HEK293 (cell line): ENCODE measurements at regions not wholly inside any gene's neighbourhood (a gene's known extent, or its start where the extent isn't known, plus 50 kb on each side); places are given as distances from the start of the nearest gene placed in this dataset.

Experiments used
- CTCF ChIA-PET: fragments of 350-600 bp; formaldehyde crosslinking; extraction: SDS; loops from one replicate; lab custom pipeline; 2021; ENCODE audit warnings: antibody characterized with exemption; lab: Yijun Ruan, JAX
- POLR2A ChIA-PET: fragments of 300-600 bp; formaldehyde crosslinking; extraction: SDS; loops from one replicate; lab custom pipeline; 2020; ENCODE audit warnings: antibody characterized with exemption, inconsistent platforms; lab: Yijun Ruan, JAX
- H3K27ac ChIP-seq: fragments of 200-500 bp; sonication (Bioruptor generic); 2 replicates; pipeline ENCODE4 v1.5.1; 2014; ENCODE audit warnings: low read depth, low read length, control low read depth, inconsistent platforms; ENCODE audit errors: extremely low read depth
- H3K36me3 ChIP-seq, 2 experiments: fragments of 200-500 bp in 1 of 2; sonication (Bioruptor generic) in 1 of 2; 1 replicate in 1 of 2; 2 replicates in 1 of 2; pipeline ENCODE4 v1.5.1; 2014 to 2017; ENCODE audit warnings: inconsistent platforms in 2 of 2, low read length in 2 of 2; ENCODE audit not compliant: control insufficient read depth in 2 of 2, insufficient read depth in 1 of 2
- H3K4me1 ChIP-seq: fragments of 200-500 bp; sonication (Bioruptor generic); 2 replicates; pipeline ENCODE4 v1.5.1; 2014; ENCODE audit warnings: mild to moderate bottlenecking, low read length, inconsistent platforms; ENCODE audit not compliant: control insufficient read depth, insufficient read depth
- H3K4me3 ChIP-seq: 2 replicates; pipeline ENCODE4 v1.5.1; 2011; ENCODE audit warnings: low read depth, mild to moderate bottlenecking, control low read depth, low read length, moderate library complexity
- H3K9me3 ChIP-seq: fragments of 200-500 bp; sonication (Bioruptor generic); 2 replicates; pipeline ENCODE4 v1.5.1; 2014; ENCODE audit warnings: low read depth, low read length, inconsistent platforms; ENCODE audit not compliant: control insufficient read depth, insufficient read depth
- BCL11A ChIP-seq: fragments of 450-650 bp; formaldehyde crosslinking; IDR thresholded peaks from 2 replicates; pipeline ENCODE4 v1.5.1; 2016; ENCODE audit warnings: low read depth, missing biosample characterization, missing genetic modification characterization
- EGR2 ChIP-seq: fragments of 450-650 bp; formaldehyde crosslinking; IDR thresholded peaks from 2 replicates; pipeline ENCODE4 v1.5.1; 2016; ENCODE audit warnings: low read depth, missing biosample characterization, missing genetic modification characterization
- HIC1 ChIP-seq: fragments of 450-650 bp; formaldehyde crosslinking; IDR thresholded peaks from 2 replicates; pipeline ENCODE4 v1.5.1; 2016; ENCODE audit warnings: missing biosample characterization, missing genetic modification characterization
- ZBTB1 ChIP-seq: fragments of 450-650 bp; formaldehyde crosslinking; IDR thresholded peaks from 2 replicates; pipeline ENCODE4 v1.5.1; 2016; ENCODE audit warnings: missing biosample characterization, missing genetic modification characterization
- ZNF184 ChIP-seq: fragments of 450-650 bp; IDR thresholded peaks from 2 replicates; pipeline ENCODE4 v1.5.1; 2018; ENCODE audit warnings: missing biosample characterization, mild to moderate bottlenecking, missing genetic modification characterization
- ZNF302 ChIP-seq: fragments of 450-650 bp; formaldehyde crosslinking; IDR thresholded peaks from 2 replicates; pipeline ENCODE4 v1.5.1; 2016; ENCODE audit warnings: missing biosample characterization, missing genetic modification characterization, low read depth
- ZNF311 ChIP-seq: fragments of 450-650 bp; formaldehyde crosslinking; IDR thresholded peaks from 2 replicates; pipeline ENCODE4 v1.5.1; 2017; ENCODE audit warnings: missing biosample characterization, missing genetic modification characterization, borderline replicate concordance
- ZNF404 ChIP-seq: fragments of 450-650 bp; formaldehyde crosslinking; IDR thresholded peaks from 2 replicates; pipeline ENCODE4 v1.5.1; 2017; ENCODE audit warnings: missing biosample characterization, missing genetic modification characterization
- ZNF433 ChIP-seq: fragments of 450-650 bp; formaldehyde crosslinking; IDR thresholded peaks from 2 replicates; pipeline ENCODE4 v1.5.1; 2016; ENCODE audit warnings: missing biosample characterization, missing genetic modification characterization, low read depth
- ZNF560 ChIP-seq: fragments of 450-650 bp; formaldehyde crosslinking; IDR thresholded peaks from 2 replicates; pipeline ENCODE4 v1.5.1; 2017; ENCODE audit warnings: missing biosample characterization, missing genetic modification characterization, borderline replicate concordance
- ZNF610 ChIP-seq: fragments of 450-650 bp; formaldehyde crosslinking; IDR thresholded peaks from 2 replicates; pipeline ENCODE4 v1.5.1; 2016; ENCODE audit warnings: missing biosample characterization, missing genetic modification characterization, borderline replicate concordance
- ZNF677 ChIP-seq: fragments of 450-650 bp; IDR thresholded peaks from 2 replicates; pipeline ENCODE4 v1.5.0; 2018; ENCODE audit warnings: missing biosample characterization, mild to moderate bottlenecking, missing genetic modification characterization, moderate library complexity
- ZNF692 ChIP-seq: fragments of 450-650 bp; formaldehyde crosslinking; IDR thresholded peaks from 2 replicates; pipeline ENCODE4 v1.5.1; 2016; ENCODE audit warnings: missing biosample characterization, missing genetic modification characterization
- ZNF837 ChIP-seq: fragments of 450-650 bp; formaldehyde crosslinking; IDR thresholded peaks from 2 replicates; pipeline ENCODE4 v1.5.1; 2016; ENCODE audit warnings: missing biosample characterization, missing genetic modification characterization
- TF ChIP-seq, protein P1 (sequence below): fragments of 450-650 bp; formaldehyde crosslinking; IDR thresholded peaks from 2 replicates; pipeline ENCODE4 v1.5.0; 2017; ENCODE audit warnings: missing biosample characterization, missing genetic modification characterization, borderline replicate concordance
- TF ChIP-seq, protein P2 (sequence below): fragments of 450-650 bp; formaldehyde crosslinking; IDR thresholded peaks from 2 replicates; pipeline ENCODE4 v1.5.1; 2016; ENCODE audit warnings: missing biosample characterization, missing genetic modification characterization

DNA sequence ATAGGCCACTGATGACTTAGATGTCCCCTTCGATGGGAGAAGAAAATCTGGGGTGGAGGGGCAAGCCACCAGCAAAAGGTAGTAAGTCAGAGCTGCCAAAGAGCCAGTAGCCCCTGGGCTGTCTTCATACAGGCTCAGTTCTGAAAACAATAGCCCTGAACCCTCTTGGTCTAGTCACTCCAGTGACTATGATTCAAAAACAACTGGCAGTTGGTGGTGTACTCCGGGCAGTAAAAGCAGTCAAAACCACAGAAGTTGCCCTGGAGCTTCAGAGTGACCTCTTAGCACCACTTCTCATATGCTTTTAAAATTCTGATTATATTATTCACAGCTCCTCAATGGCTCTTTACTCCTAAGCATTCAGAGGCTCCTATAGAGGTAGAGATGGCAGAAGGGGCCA, 164.3 kb upstream of the MAMLD1 start:
- Histone ChIP-seq H3K9me3 (no peaks in the 10 kb centered on the region), H3K27ac (no peak overlapping the region)
- ChIA-PET CTCF (no interaction called here), POLR2A (no interaction called here)
- TF ChIP-seq, protein P1, sequence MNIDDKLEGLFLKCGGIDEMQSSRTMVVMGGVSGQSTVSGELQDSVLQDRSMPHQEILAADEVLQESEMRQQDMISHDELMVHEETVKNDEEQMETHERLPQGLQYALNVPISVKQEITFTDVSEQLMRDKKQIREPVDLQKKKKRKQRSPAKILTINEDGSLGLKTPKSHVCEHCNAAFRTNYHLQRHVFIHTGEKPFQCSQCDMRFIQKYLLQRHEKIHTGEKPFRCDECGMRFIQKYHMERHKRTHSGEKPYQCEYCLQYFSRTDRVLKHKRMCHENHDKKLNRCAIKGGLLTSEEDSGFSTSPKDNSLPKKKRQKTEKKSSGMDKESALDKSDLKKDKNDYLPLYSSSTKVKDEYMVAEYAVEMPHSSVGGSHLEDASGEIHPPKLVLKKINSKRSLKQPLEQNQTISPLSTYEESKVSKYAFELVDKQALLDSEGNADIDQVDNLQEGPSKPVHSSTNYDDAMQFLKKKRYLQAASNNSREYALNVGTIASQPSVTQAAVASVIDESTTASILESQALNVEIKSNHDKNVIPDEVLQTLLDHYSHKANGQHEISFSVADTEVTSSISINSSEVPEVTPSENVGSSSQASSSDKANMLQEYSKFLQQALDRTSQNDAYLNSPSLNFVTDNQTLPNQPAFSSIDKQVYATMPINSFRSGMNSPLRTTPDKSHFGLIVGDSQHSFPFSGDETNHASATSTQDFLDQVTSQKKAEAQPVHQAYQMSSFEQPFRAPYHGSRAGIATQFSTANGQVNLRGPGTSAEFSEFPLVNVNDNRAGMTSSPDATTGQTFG (tag by site-specific recombination): no peak
- TF ChIP-seq ZNF692 (tag by site-specific recombination): no peak
- TF ChIP-seq, all 188 proteins: peak for 0
- no peak overlapping the region for H3K4me3 ChIP-seq
- no peaks in the 10 kb centered on the region for H3K36me3 ChIP-seq
- H3K4me1 ChIP-seq: peaks cover 5% of the 10 kb centered on the region; the same call in 1 of the 2 replicates

GRCh38 chrX:150199181-150199580, 163.9 kb upstream of the MAMLD1 start:
- no peak for TF ChIP-seq ZNF184 (tag by site-specific recombination)
- TF ChIP-seq ZNF610 (tag by site-specific recombination): no peak
- no peak for TF ChIP-seq ZNF677
- TF ChIP-seq HIC1: no peak
- TF ChIP-seq EGR2 (tag by site-specific recombination): no peak
- TF ChIP-seq ZNF404: no peak
- no peak for TF ChIP-seq ZBTB1 (tag by site-specific recombination)
- TF ChIP-seq ZNF311 (tag by site-specific recombination): no peak
- no peak for TF ChIP-seq ZNF433 (tag by site-specific recombination)
- TF ChIP-seq BCL11A (tag by site-specific recombination): no peak
- TF ChIP-seq ZNF837: no peak
- no peak for TF ChIP-seq ZNF560
- TF ChIP-seq, protein P2, sequence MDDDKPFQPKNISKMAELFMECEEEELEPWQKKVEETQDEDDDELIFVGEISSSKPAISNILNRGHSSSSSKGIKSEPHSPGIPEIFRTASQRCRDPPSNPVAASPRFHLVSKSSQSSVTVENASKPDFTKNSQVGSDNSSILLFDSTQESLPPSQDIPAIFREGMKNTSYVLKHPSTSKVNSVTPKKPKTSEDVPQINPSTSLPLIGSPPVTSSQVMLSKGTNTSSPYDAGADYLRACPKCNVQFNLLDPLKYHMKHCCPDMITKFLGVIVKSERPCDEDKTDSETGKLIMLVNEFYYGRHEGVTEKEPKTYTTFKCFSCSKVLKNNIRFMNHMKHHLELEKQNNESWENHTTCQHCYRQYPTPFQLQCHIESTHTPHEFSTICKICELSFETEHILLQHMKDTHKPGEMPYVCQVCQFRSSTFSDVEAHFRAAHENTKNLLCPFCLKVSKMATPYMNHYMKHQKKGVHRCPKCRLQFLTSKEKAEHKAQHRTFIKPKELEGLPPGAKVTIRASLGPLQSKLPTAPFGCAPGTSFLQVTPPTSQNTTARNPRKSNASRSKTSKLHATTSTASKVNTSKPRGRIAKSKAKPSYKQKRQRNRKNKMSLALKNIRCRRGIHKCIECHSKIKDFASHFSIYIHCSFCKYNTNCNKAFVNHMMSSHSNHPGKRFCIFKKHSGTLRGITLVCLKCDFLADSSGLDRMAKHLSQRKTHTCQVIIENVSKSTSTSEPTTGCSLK (tag by site-specific recombination): no peak
- no peak for TF ChIP-seq ZNF302 (tag by site-specific recombination)
- no peak overlapping the region for H3K4me3 ChIP-seq
- CTCF ChIA-PET: interaction anchor here (2.1 kb wide), 1 partner anchor 8 kb away, joined by 8 read pairs; no protein-coding TSS in a partner anchor
- no peak overlapping the region for H3K27ac ChIP-seq
- POLR2A ChIA-PET: no interaction called here
- no peaks in the 10 kb centered on the region for H3K9me3 ChIP-seq
- peaks cover 5% of the 10 kb centered on the region; the same call in 1 of the 2 replicates for H3K4me1 ChIP-seq
- no peaks in the 10 kb centered on the region for H3K36me3 ChIP-seq
